Ascending aorta (tissue), 2 donors: ENCODE measurements at regions not wholly inside any gene's neighbourhood (a gene's known extent, or its start where the extent isn't known, plus 50 kb on each side); places are given as distances from the start of the nearest gene placed in this dataset.

ENCODE experiments used
- DNase-seq, 2 donors: peaks; one replicate each; pipeline ENCODE4 v3.0.0-alpha.2; 2019; ENCODE audit warnings: low spot score in 2 of 2
- H3K27ac ChIP-seq, 2 donors: fragments of 200-600 bp; sonication (generic); one replicate each; pipeline ENCODE4 v1.5.1; 2016 to 2017; ENCODE audit warnings: mild to moderate bottlenecking in 1 of 2
- H3K27me3 ChIP-seq: fragments of 200-600 bp; sonication (generic); one replicate; pipeline ENCODE4 v1.5.1; 2017
- H3K36me3 ChIP-seq, 2 donors: fragments of 200-600 bp; sonication (generic); one replicate each; pipeline ENCODE4 v1.5.1; 2016
- H3K4me1 ChIP-seq, 2 donors: fragments of 200-600 bp; sonication (generic); one replicate each; pipeline ENCODE4 v1.5.1; 2016 to 2017; ENCODE audit warnings: mild to moderate bottlenecking in 1 of 2
- H3K4me3 ChIP-seq, 2 donors: fragments of 200-600 bp; sonication (generic); one replicate each; pipeline ENCODE4 v1.5.1; 2016 to 2017; ENCODE audit warnings: mild to moderate bottlenecking in 1 of 2
- H3K9me3 ChIP-seq, 2 donors: fragments of 200-600 bp; sonication (generic); one replicate each; pipeline ENCODE4 v1.5.1; 2016
- CTCF ChIP-seq, 3 experiments: fragments of 200-600 bp in 2 of 3; fragments of 450-650 bp in 1 of 3; sonication (generic) in 2 of 3; IDR thresholded peaks; one replicate each; pipeline ENCODE4 v1.5.1; 2016 to 2019; ENCODE audit warnings: antibody characterized with exemption in 3 of 3, mild to moderate bottlenecking in 1 of 3, moderate library complexity in 1 of 3
- intact Hi-C: fragments of 100-400 bp; cut with DNase I; formaldehyde crosslinking; loops from one replicate; pipeline ENCODE4 v1.15.1; 2023

GRCh38 chr14:97368900-97369564 lies 571.9 kb downstream of the VRK1 start:
- H3K27me3 ChIP-seq, result no peaks in the 10 kb centered on the region
- intact Hi-C loops, result no loop called here
- no peak for DNase-seq
- H3K9me3 ChIP-seq, result no peaks in the 10 kb centered on the region
- TF ChIP-seq CTCF (IDR thresholded peaks at IDR 0.05), result no peak
- H3K4me1 ChIP-seq, result no peaks in the 10 kb centered on the region
- no peak overlapping the region for H3K27ac ChIP-seq
- H3K4me3 ChIP-seq, result no peak overlapping the region
- H3K36me3 ChIP-seq, result no peaks in the 10 kb centered on the region

DNA sequence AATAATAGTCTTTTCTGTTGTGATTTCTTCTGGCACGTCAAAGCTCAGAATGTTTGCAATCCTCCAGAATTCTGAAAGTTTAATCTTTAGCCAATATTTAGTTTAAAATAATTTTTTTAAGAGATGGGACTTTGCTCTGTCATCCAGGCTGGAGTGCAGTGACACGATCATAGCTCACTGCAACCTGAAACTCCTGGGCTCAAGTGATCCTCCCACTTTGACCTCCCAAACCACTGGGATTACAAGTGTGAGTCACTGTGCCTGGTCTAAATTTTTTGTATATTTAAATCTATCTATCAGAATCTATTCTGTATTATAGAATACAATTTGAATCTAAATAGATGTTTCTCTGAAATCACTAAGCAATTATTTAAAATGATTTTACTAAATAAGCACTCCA lies 572.7 kb downstream of the VRK1 start:
- H3K4me3 ChIP-seq, result no peak overlapping the region
- no peak for DNase-seq
- no peaks in the 10 kb centered on the region for H3K36me3 ChIP-seq
- intact Hi-C loops, result no loop called here
- H3K27ac ChIP-seq, result no peak overlapping the region
- no peak for TF ChIP-seq CTCF (IDR thresholded peaks at IDR 0.05)
- H3K9me3 ChIP-seq, result no peaks in the 10 kb centered on the region
- H3K27me3 ChIP-seq, result no peaks in the 10 kb centered on the region
- no peaks in the 10 kb centered on the region for H3K4me1 ChIP-seq

- Histone ChIP-seq H3K27me3 (no peaks in the 10 kb centered on the region), H3K4me1 (no peaks in the 10 kb centered on the region), H3K36me3 (no peaks in the 10 kb centered on the region), H3K9me3 (peaks cover 0 to 3% of the 10 kb centered on the region in 2 donors), H3K4me3 (no peak overlapping the region), H3K27ac (no peak overlapping the region)
- DNase-seq, result no peak
- no peak for TF ChIP-seq CTCF (IDR thresholded peaks at IDR 0.05)
- intact Hi-C loops, result no loop called here
Observed at GRCh38 chr14:97376310-97376709, 579.1 kb downstream of the VRK1 start.

- intact Hi-C loops, result no loop called here
- no peak overlapping the region for H3K4me3 ChIP-seq
- no peaks in the 10 kb centered on the region for H3K36me3 ChIP-seq
- H3K4me1 ChIP-seq, result no peaks in the 10 kb centered on the region
- DNase-seq, result no peak
- no peak for TF ChIP-seq CTCF (IDR thresholded peaks at IDR 0.05)
- no peaks in the 10 kb centered on the region for H3K27me3 ChIP-seq
- peaks cover 0 to 3% of the 10 kb centered on the region in 2 donors for H3K9me3 ChIP-seq
- no peak overlapping the region for H3K27ac ChIP-seq
Observed at GRCh38 chr14:97377550-97377949, 580.4 kb downstream of the VRK1 start.

GRCh38 chr14:97379091-97379531 lies 581.9 kb downstream of the VRK1 start:
- no peak overlapping the region for H3K4me3 ChIP-seq
- H3K27me3 ChIP-seq, result no peaks in the 10 kb centered on the region
- no peaks in the 10 kb centered on the region for H3K36me3 ChIP-seq
- DNase-seq, result no peak
- H3K4me1 ChIP-seq, result no peaks in the 10 kb centered on the region
- peaks cover 0 to 3% of the 10 kb centered on the region in 2 donors for H3K9me3 ChIP-seq
- no peak overlapping the region for H3K27ac ChIP-seq
- intact Hi-C loops, result no loop called here
- no peak for TF ChIP-seq CTCF (IDR thresholded peaks at IDR 0.05)

GRCh38 chr14:97380539-97380941 lies 583.4 kb downstream of the VRK1 start:
- Histone ChIP-seq H3K27me3 (no peaks in the 10 kb centered on the region), H3K4me3 (no peak overlapping the region), H3K27ac (no peak overlapping the region), H3K36me3 (no peaks in the 10 kb centered on the region), H3K9me3 (peaks cover 0 to 3% of the 10 kb centered on the region in 2 donors), H3K4me1 (no peaks in the 10 kb centered on the region)
- no peak for TF ChIP-seq CTCF (IDR thresholded peaks at IDR 0.05)
- DNase-seq, result no peak
- intact Hi-C loops, result no loop called here
